Naive thymus-derived CD8-positive, alpha-beta T cell (primary cell): ENCODE measurements at regions not wholly inside any gene's neighbourhood (a gene's known extent, or its start where the extent isn't known, plus 50 kb on each side); places are given as distances from the start of the nearest gene placed in this dataset.
"Not testable (repeated sequence)": the region's sequence is repeated elsewhere in the genome, so short reads cannot be mapped to it uniquely, and the experiment has no call there.

Source experiments
- ATAC-seq, 2 donors: fragments of 150-1000 bp; cut with Tn5 transposase in 1 of 2; sonication (Bioruptor Pico), chemical (Tn5 transposase) in 1 of 2; 1 replicate in 1 of 2; 2 replicates in 1 of 2; pipeline ENCODE4 v1.10.0; 2021; ENCODE audit warnings: mild to moderate bottlenecking in 2 of 2, moderate library complexity in 2 of 2
- POLR2A ChIA-PET: fragments of 350-600 bp; sonication (Branson Sonifier 250); formaldehyde crosslinking; loops from one replicate; lab custom pipeline; 2021; ENCODE audit warnings: antibody characterized with exemption; lab: Charles Lee
- DNase-seq, 10 donors: peaks; one replicate each; pipeline versions ENCODE4 v3.0.0 to v3.0.0-alpha.2; 2020 to 2022
- H3K27ac Mint-ChIP-seq, 10 donors: one replicate each; pipeline ENCODE4 v1.8.0; 2020 to 2022; ENCODE audit warnings: mild to moderate bottlenecking in 10 of 10, mixed read lengths in 10 of 10, moderate library complexity in 4 of 10, inconsistent platforms in 1 of 10
- H3K27me3 Mint-ChIP-seq, 5 donors: one replicate each; pipeline ENCODE4 v1.8.0; 2021 to 2022; ENCODE audit warnings: mixed read lengths in 5 of 5
- H3K36me3 Mint-ChIP-seq, 3 donors: one replicate each; pipeline ENCODE4 v1.8.0; 2020 to 2022; ENCODE audit warnings: mixed read lengths in 3 of 3, mild to moderate bottlenecking in 2 of 3, inconsistent platforms in 1 of 3
- H3K4me1 Mint-ChIP-seq, 4 donors: one replicate each; pipeline ENCODE4 v1.8.0; 2021 to 2022; ENCODE audit warnings: mixed read lengths in 4 of 4
- H3K4me3 Mint-ChIP-seq, 10 donors: one replicate each; pipeline ENCODE4 v1.8.0; 2020 to 2022; ENCODE audit warnings: mild to moderate bottlenecking in 10 of 10, mixed read lengths in 10 of 10, moderate library complexity in 6 of 10, inconsistent platforms in 1 of 10
- H3K9me3 Mint-ChIP-seq, 9 donors: one replicate each; pipeline ENCODE4 v1.8.0; 2020 to 2022; ENCODE audit warnings: mixed read lengths in 9 of 9, mild to moderate bottlenecking in 3 of 9, inconsistent platforms in 1 of 9, moderate library complexity in 1 of 9

GRCh38 chr7:131151034-131151433 lies 176.6 kb upstream of the MKLN1 start:
- Mint-ChIP-seq H3K4me1 (no peaks in the 10 kb centered on the region), H3K27ac (no peak overlapping the region), H3K9me3 (no peaks in the 10 kb centered on the region), H3K4me3 (no peak overlapping the region), H3K36me3 (no peaks in the 10 kb centered on the region), H3K27me3 (peaks cover 0 to 3% (median 2%) of the 10 kb centered on the region in 5 donors)
- ATAC-seq (no peak), DNase-seq (no peak)
- POLR2A ChIA-PET, result no interaction called here

- no peaks in the 10 kb centered on the region for H3K9me3 Mint-ChIP-seq
- DNase-seq, result no peak
- no peak overlapping the region for H3K27ac Mint-ChIP-seq
- no peak overlapping the region for H3K4me3 Mint-ChIP-seq
- no peaks in the 10 kb centered on the region for H3K4me1 Mint-ChIP-seq
- no peak for ATAC-seq
- H3K36me3 Mint-ChIP-seq, result no peaks in the 10 kb centered on the region
- POLR2A ChIA-PET, result interaction anchor here (0.6 kb wide), 1 partner anchor 30 kb away, joined by 3 read pairs; no protein-coding TSS in a partner anchor
- H3K27me3 Mint-ChIP-seq, result peaks cover 0 to 3% (median 2%) of the 10 kb centered on the region in 5 donors
Measured at GRCh38 chr7:131152766-131153165, 174.9 kb upstream of the MKLN1 start.

GRCh38 chr7:131154380-131154779 lies 173.3 kb upstream of the MKLN1 start:
- peak overlapping the region in 1 of 10 donors; percentile 35 for H3K27ac Mint-ChIP-seq
- no peaks in the 10 kb centered on the region for H3K36me3 Mint-ChIP-seq
- H3K4me1 Mint-ChIP-seq, result no peaks in the 10 kb centered on the region
- no peak for ATAC-seq
- no peak overlapping the region for H3K4me3 Mint-ChIP-seq
- POLR2A ChIA-PET, result no interaction called here
- peaks cover 0 to 5% (median 2%) of the 10 kb centered on the region in 5 donors for H3K27me3 Mint-ChIP-seq
- no peak for DNase-seq
- no peaks in the 10 kb centered on the region for H3K9me3 Mint-ChIP-seq

GRCh38 chr7:131157530-131158243 lies 170.0 kb upstream of the MKLN1 start:
- peaks cover 0 to 2% (median 1%) of the 10 kb centered on the region in 5 donors for H3K27me3 Mint-ChIP-seq
- no peak overlapping the region for H3K4me3 Mint-ChIP-seq
- POLR2A ChIA-PET, result interaction anchor here (0.5 kb wide), 1 partner anchor 24 kb away, joined by 5 read pairs; no protein-coding TSS in a partner anchor
- ATAC-seq (no peak), DNase-seq (no peak)
- H3K36me3 Mint-ChIP-seq, result no peaks in the 10 kb centered on the region
- H3K4me1 Mint-ChIP-seq, result no peaks in the 10 kb centered on the region
- no peaks in the 10 kb centered on the region for H3K9me3 Mint-ChIP-seq
- no peak overlapping the region for H3K27ac Mint-ChIP-seq

- H3K4me3 Mint-ChIP-seq, H3K9me3 Mint-ChIP-seq, H3K36me3 Mint-ChIP-seq, ATAC-seq, DNase-seq, POLR2A ChIA-PET, H3K27ac Mint-ChIP-seq, H3K4me1 Mint-ChIP-seq, H3K27me3 Mint-ChIP-seq: not testable (repeated sequence)
Measured at GRCh38 chr7:131158244-131158636, 169.4 kb upstream of the MKLN1 start.

GRCh38 chr7:131159961-131160361 lies 167.7 kb upstream of the MKLN1 start:
- Mint-ChIP-seq H3K9me3 (no peaks in the 10 kb centered on the region), H3K27ac (peak overlapping the region in 1 of 10 donors; percentile 10), H3K4me1 (no peaks in the 10 kb centered on the region), H3K27me3 (peaks cover 0 to 2% (median 1%) of the 10 kb centered on the region in 5 donors), H3K36me3 (no peaks in the 10 kb centered on the region), H3K4me3 (no peak overlapping the region)
- ATAC-seq (no peak), DNase-seq (no peak)
- POLR2A ChIA-PET, result no interaction called here

- ATAC-seq (no peak), DNase-seq (no peak)
- Mint-ChIP-seq H3K36me3 (no peaks in the 10 kb centered on the region), H3K9me3 (no peaks in the 10 kb centered on the region), H3K4me3 (no peak overlapping the region), H3K27me3 (peaks cover 0 to 1% (median 0%) of the 10 kb centered on the region in 5 donors), H3K27ac (no peak overlapping the region), H3K4me1 (no peaks in the 10 kb centered on the region)
- POLR2A ChIA-PET, result no interaction called here
Measured at GRCh38 chr7:131161103-131161502, 166.6 kb upstream of the MKLN1 start.

- DNase-seq (no peak), ATAC-seq (no peak)
- no peaks in the 10 kb centered on the region for H3K36me3 Mint-ChIP-seq
- H3K4me3 Mint-ChIP-seq, result no peak overlapping the region
- H3K27me3 Mint-ChIP-seq, result peaks cover 0 to under 1% (median 0%) of the 10 kb centered on the region in 5 donors
- H3K9me3 Mint-ChIP-seq, result no peaks in the 10 kb centered on the region
- POLR2A ChIA-PET, result no interaction called here
- no peaks in the 10 kb centered on the region for H3K4me1 Mint-ChIP-seq
- no peak overlapping the region for H3K27ac Mint-ChIP-seq
Measured at GRCh38 chr7:131164025-131164925, 163.4 kb upstream of the MKLN1 start.

GRCh38 chr7:131166066-131166465 lies 161.6 kb upstream of the MKLN1 start:
- H3K27ac Mint-ChIP-seq, result peak overlapping the region in 1 of 10 donors; percentile 53
- no peaks in the 10 kb centered on the region for H3K36me3 Mint-ChIP-seq
- POLR2A ChIA-PET, result no interaction called here
- DNase-seq, result no peak
- H3K27me3 Mint-ChIP-seq, result no peaks in the 10 kb centered on the region
- H3K4me3 Mint-ChIP-seq, result no peak overlapping the region
- H3K9me3 Mint-ChIP-seq, result no peaks in the 10 kb centered on the region
- H3K4me1 Mint-ChIP-seq, result no peaks in the 10 kb centered on the region
- ATAC-seq, result no peak

- no peaks in the 10 kb centered on the region for H3K4me1 Mint-ChIP-seq
- no peaks in the 10 kb centered on the region for H3K36me3 Mint-ChIP-seq
- no peak for ATAC-seq
- H3K27me3 Mint-ChIP-seq, result peaks cover 0 to 2% (median 0%) of the 10 kb centered on the region in 5 donors
- no peak overlapping the region for H3K4me3 Mint-ChIP-seq
- POLR2A ChIA-PET, result no interaction called here
- peak overlapping the region in 1 of 10 donors; percentile 79 for H3K27ac Mint-ChIP-seq
- peaks cover 0 to 1% (median 0%) of the 10 kb centered on the region in 9 donors for H3K9me3 Mint-ChIP-seq
- no peak for DNase-seq
Measured at GRCh38 chr7:131170440-131171271, 157.0 kb upstream of the MKLN1 start.

- Mint-ChIP-seq H3K27ac (no peak overlapping the region), H3K36me3 (no peaks in the 10 kb centered on the region), H3K4me3 (no peak overlapping the region), H3K4me1 (no peaks in the 10 kb centered on the region), H3K27me3 (peaks cover 0 to 2% (median 0%) of the 10 kb centered on the region in 5 donors), H3K9me3 (peaks cover 0 to 1% (median 0%) of the 10 kb centered on the region in 9 donors)
- POLR2A ChIA-PET, result no interaction called here
- no peak for DNase-seq
- ATAC-seq, result no peak
Measured at GRCh38 chr7:131173145-131173890, 154.4 kb upstream of the MKLN1 start.

GRCh38 chr7:131174391-131174790 lies 153.3 kb upstream of the MKLN1 start:
- POLR2A ChIA-PET, result no interaction called here
- H3K4me1 Mint-ChIP-seq, result no peaks in the 10 kb centered on the region
- peaks cover 0 to 1% (median 0%) of the 10 kb centered on the region in 9 donors for H3K9me3 Mint-ChIP-seq
- no peak for DNase-seq
- no peaks in the 10 kb centered on the region for H3K36me3 Mint-ChIP-seq
- peaks cover 0 to 2% (median 0%) of the 10 kb centered on the region in 5 donors for H3K27me3 Mint-ChIP-seq
- no peak overlapping the region for H3K4me3 Mint-ChIP-seq
- no peak overlapping the region for H3K27ac Mint-ChIP-seq
- no peak for ATAC-seq
